ENCODE measurements at regions not wholly inside any gene's neighbourhood (a gene's known extent, or its start where the extent isn't known, plus 50 kb on each side); places are given as distances from the start of the nearest gene placed in this dataset.
"Not testable (repeated sequence)": the region's sequence is repeated elsewhere in the genome, so short reads cannot be mapped to it uniquely, and the experiment has no call there.

DNA sequence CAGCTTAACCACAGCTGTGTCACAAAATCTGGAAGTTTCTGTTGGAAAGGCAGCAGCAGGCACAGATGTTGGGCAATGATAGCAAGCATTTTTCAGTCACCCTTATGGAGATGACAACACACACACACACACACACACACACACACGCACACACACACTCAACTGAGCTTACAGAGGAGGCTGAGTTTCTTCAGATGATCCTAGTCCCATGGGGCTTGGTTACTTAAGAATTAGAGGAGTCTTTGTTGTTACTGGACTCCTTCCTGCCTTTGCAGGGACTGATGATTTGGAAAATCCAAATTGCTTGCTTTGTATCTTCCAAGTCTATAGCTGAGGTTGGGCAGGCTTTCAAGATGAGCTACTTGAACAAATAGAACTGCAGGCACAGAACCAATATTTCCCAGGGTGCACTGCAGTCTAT lies 740.1 kb upstream of the PITX2 start:
- BruUV-seq (replicated peaks), result no TSS peak
- no peak overlapping the region for H2AFZ ChIP-seq (replicated peaks; ENCODE audit: low read length, poor library complexity)
- 0 out of 2 replicates have a peak overlapping the region, but pooled peaks have one; percentile 28 for H4K5ac ChIP-seq (ENCODE audit: low read depth, low read length)
- no peaks in the 10 kb centered on the region for H3K27me3 ChIP-seq (ENCODE audit: control insufficient read depth, insufficient read depth, low read length)
- 0 out of 2 replicates have a peak, but pooled peaks cover 3% of the 10 kb centered on the region for H3K9me1 ChIP-seq (ENCODE audit: insufficient read depth, low read length)
- H3K23ac ChIP-seq (ENCODE audit: low read depth, low read length), result no peak overlapping the region
- dilution Hi-C loops (cut with HindIII; ENCODE audit: low sequenced_read_pairs, unreplicated experiment) (no loop called here), intact Hi-C loops (cut with micrococcal nuclease) (loop anchor here (10.0 kb wide), 1 partner anchor 728 kb away; no protein-coding TSS in a partner anchor), in situ Hi-C loops (cut with MboI; ENCODE audit: low sequenced_read_pairs) (no loop called here)
- ATAC-seq (ENCODE audit: low read depth) (peak; percentile 60), DNase-seq (peak; percentile 35)
- no peak overlapping the region for H2AK5ac ChIP-seq (ENCODE audit: low read depth, low read length)
- H2BK20ac ChIP-seq (ENCODE audit: low read depth, low read length), result no peak overlapping the region; the same call in 1 of the 2 replicates
- CTCF ChIA-PET, result interaction anchor here (0.6 kb wide), 2 partner anchors 22 to 30 kb away, joined by 3 read pairs; no protein-coding TSS in a partner anchor
- H3K56ac ChIP-seq (ENCODE audit: extremely low read depth, insufficient read depth, low read length), result no peak overlapping the region
- TF ChIP-seq MXI1 (IDR thresholded peaks at IDR 0.05; ENCODE audit: borderline replicate concordance, low read depth, low read length), result no peak
- TF ChIP-seq CEBPB (IDR thresholded peaks at IDR 0.05; ENCODE audit: low read depth, low read length), result 0 out of 2 replicates have a peak, but pooled peaks have one; percentile 37
- no CpG with 5 or more reads among the region's 1 CpG for WGBS, 2 experiments (ENCODE audit: extremely low coverage in 2 of 2, insufficient read length in 1 of 2)
- H3K79me1 ChIP-seq (ENCODE audit: low read depth in 1 of 2, low read length in 2 of 2), result no peaks in the 10 kb centered on the region
- POLR2A ChIA-PET (ENCODE audit: unreplicated experiment), result no interaction called here
- H3K27ac ChIP-seq (ENCODE audit: insufficient read depth, low read length), result no peak overlapping the region
- H2BK120ac ChIP-seq (ENCODE audit: low read depth, low read length), result 0 out of 2 replicates have a peak overlapping the region, but pooled peaks have one; percentile 13
- H3K4ac ChIP-seq (ENCODE audit: low read depth, low read length), result peak overlapping the region; percentile 9; the same call in 1 of the 2 replicates
- no peak overlapping the region for H4K8ac ChIP-seq (ENCODE audit: low read depth in 2 of 2, low read length in 2 of 2)
- no peak overlapping the region for H3K9ac ChIP-seq (ENCODE audit: low read depth, low read length)
- H4K91ac ChIP-seq (ENCODE audit: insufficient read depth, low read depth, low read length), result no peak overlapping the region
- no peaks in the 10 kb centered on the region for H3K36me3 ChIP-seq (ENCODE audit: control insufficient read depth, insufficient read depth, low read length)
- H3K9me3 ChIP-seq (ENCODE audit: control insufficient read depth, insufficient read depth, low read length), result no peaks in the 10 kb centered on the region
- no peak overlapping the region for H3K18ac ChIP-seq (ENCODE audit: low read depth, low read length)
- no peaks in the 10 kb centered on the region; the same call in 1 of the 2 replicates for H3K4me1 ChIP-seq (ENCODE audit: control insufficient read depth, insufficient read depth, low read length)
- H3K4me3 ChIP-seq (ENCODE audit: insufficient read depth, low read depth, low read length), result no peak overlapping the region
- H3K14ac ChIP-seq (replicated peaks; ENCODE audit: low read depth, low read length), result peak overlapping the region; percentile 45
- H2BK15ac ChIP-seq (ENCODE audit: low read depth, low read length), result peak overlapping the region; percentile 67; the same call in 1 of the 3 replicates
- no peak overlapping the region for H2AK9ac ChIP-seq (replicated peaks; ENCODE audit: low read depth, low read length, poor library complexity)
- no peak overlapping the region; the same call in 1 of the 2 replicates for H3K4me2 ChIP-seq (ENCODE audit: low read depth, low read length)
- H4K20me1 ChIP-seq (ENCODE audit: insufficient read depth, low read length), result no peaks in the 10 kb centered on the region
- peak overlapping the region; percentile 19 for H2BK5ac ChIP-seq (ENCODE audit: low read depth, low read length, poor library complexity, severe bottlenecking)

DNA sequence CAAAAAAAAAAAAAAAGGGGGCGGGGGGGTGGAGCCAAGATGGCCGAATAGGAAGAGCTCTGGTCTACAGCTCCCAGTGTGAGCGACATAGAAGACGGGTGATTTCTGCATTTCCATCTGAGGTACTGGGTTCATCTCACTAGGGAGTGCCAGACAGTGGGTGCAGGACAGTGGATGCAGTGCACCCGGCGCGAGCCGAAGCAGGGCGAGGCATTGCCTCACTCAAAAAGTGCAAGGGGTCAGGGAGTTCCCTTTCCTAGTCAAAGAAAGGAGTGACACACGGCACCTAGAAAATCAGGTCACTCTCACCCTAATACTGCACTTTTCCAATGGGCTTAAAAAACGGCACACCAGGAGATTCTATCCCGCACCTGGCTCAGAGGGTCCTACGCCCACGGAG lies 755.0 kb upstream of the PITX2 start:
- H3K18ac ChIP-seq (ENCODE audit: low read depth, low read length); H3K56ac ChIP-seq (ENCODE audit: extremely low read depth, insufficient read depth, low read length); H3K36me3 ChIP-seq (ENCODE audit: control insufficient read depth, insufficient read depth, low read length); BruUV-seq (replicated peaks); H2BK5ac ChIP-seq (ENCODE audit: low read depth, low read length, poor library complexity, severe bottlenecking); DNase-seq; H2BK20ac ChIP-seq (ENCODE audit: low read depth, low read length); H2BK120ac ChIP-seq (ENCODE audit: low read depth, low read length); H2AK5ac ChIP-seq (ENCODE audit: low read depth, low read length); H3K9me3 ChIP-seq (ENCODE audit: control insufficient read depth, insufficient read depth, low read length); in situ Hi-C loops (cut with MboI; ENCODE audit: low sequenced_read_pairs); H4K20me1 ChIP-seq (ENCODE audit: insufficient read depth, low read length); CTCF ChIA-PET; H2AFZ ChIP-seq (replicated peaks; ENCODE audit: low read length, poor library complexity); H3K4ac ChIP-seq (ENCODE audit: low read depth, low read length); H2AK9ac ChIP-seq (replicated peaks; ENCODE audit: low read depth, low read length, poor library complexity); ATAC-seq (ENCODE audit: low read depth); H4K8ac ChIP-seq (ENCODE audit: low read depth in 2 of 2, low read length in 2 of 2); H4K5ac ChIP-seq (ENCODE audit: low read depth, low read length); H3K14ac ChIP-seq (replicated peaks; ENCODE audit: low read depth, low read length); dilution Hi-C loops (cut with HindIII; ENCODE audit: low sequenced_read_pairs, unreplicated experiment); H3K4me1 ChIP-seq (ENCODE audit: control insufficient read depth, insufficient read depth, low read length); POLR2A ChIA-PET (ENCODE audit: unreplicated experiment); H3K27ac ChIP-seq (ENCODE audit: insufficient read depth, low read length); H3K9me1 ChIP-seq (ENCODE audit: insufficient read depth, low read length); H3K4me2 ChIP-seq (ENCODE audit: low read depth, low read length); H4K91ac ChIP-seq (ENCODE audit: insufficient read depth, low read depth, low read length); H3K27me3 ChIP-seq (ENCODE audit: control insufficient read depth, insufficient read depth, low read length); H3K9ac ChIP-seq (ENCODE audit: low read depth, low read length); H3K4me3 ChIP-seq (ENCODE audit: insufficient read depth, low read depth, low read length); H3K79me1 ChIP-seq (ENCODE audit: low read depth in 1 of 2, low read length in 2 of 2); H2BK15ac ChIP-seq (ENCODE audit: low read depth, low read length); H3K23ac ChIP-seq (ENCODE audit: low read depth, low read length): not testable (repeated sequence)
- intact Hi-C loops (cut with micrococcal nuclease), result loop anchor here (10.0 kb wide), 1 partner anchor 1383 kb away; no protein-coding TSS in a partner anchor
- no CpG with 5 or more reads among the region's 14 CpGs for WGBS, 2 experiments (ENCODE audit: extremely low coverage in 2 of 2, insufficient read length in 1 of 2)

All from IMR-90 (cell line).